ENCODE measurements at regions not wholly inside any gene's neighbourhood (a gene's known extent, or its start where the extent isn't known, plus 50 kb on each side); places are given as distances from the start of the nearest gene placed in this dataset.

GRCh38 chr2:38163579-38163978, 87.6 kb upstream of the CYP1B1 start:
- Mint-ChIP-seq H3K9me3 (no peaks in the 10 kb centered on the region), H3K27ac (no peak overlapping the region), H3K36me3 (no peaks in the 10 kb centered on the region)
- DNase-seq (ENCODE audit: low spot score in 2 of 2), result no peak
- no peak for ATAC-seq

GRCh38 chr2:38163006-38163405, 87.1 kb upstream of the CYP1B1 start:
- no peak for DNase-seq (ENCODE audit: low spot score in 2 of 2)
- no peak overlapping the region for H3K27ac Mint-ChIP-seq
- H3K36me3 Mint-ChIP-seq, result no peaks in the 10 kb centered on the region
- no peaks in the 10 kb centered on the region for H3K9me3 Mint-ChIP-seq
- ATAC-seq, result no peak

DNA sequence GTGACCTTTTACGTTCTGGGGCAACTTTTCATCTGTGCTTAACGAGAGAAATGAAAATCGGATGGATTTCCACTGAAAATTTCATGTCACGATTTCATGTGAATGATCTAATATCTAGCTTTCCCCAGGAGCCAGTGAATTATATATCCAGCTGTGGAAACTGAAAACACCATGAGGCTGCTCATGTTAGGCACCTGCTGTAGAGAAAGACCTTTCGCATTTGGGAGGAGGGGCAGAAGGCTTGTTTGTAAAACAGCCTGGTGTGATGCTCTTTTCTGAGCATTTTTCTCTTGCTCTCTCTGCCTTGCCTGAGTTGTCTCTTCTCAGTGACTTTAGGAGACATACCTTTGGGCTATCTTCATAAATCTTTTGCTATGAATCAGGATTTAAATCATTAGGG, 84.6 kb upstream of the CYP1B1 start:
- DNase-seq (ENCODE audit: low spot score in 2 of 2) (no peak), ATAC-seq (no peak)
- no peak overlapping the region for H3K27ac Mint-ChIP-seq
- H3K9me3 Mint-ChIP-seq, result no peaks in the 10 kb centered on the region
- no peaks in the 10 kb centered on the region for H3K36me3 Mint-ChIP-seq

GRCh38 chr2:38159597-38159996, 83.6 kb upstream of the CYP1B1 start:
- no peak overlapping the region for H3K27ac Mint-ChIP-seq
- no peak for ATAC-seq

DNA sequence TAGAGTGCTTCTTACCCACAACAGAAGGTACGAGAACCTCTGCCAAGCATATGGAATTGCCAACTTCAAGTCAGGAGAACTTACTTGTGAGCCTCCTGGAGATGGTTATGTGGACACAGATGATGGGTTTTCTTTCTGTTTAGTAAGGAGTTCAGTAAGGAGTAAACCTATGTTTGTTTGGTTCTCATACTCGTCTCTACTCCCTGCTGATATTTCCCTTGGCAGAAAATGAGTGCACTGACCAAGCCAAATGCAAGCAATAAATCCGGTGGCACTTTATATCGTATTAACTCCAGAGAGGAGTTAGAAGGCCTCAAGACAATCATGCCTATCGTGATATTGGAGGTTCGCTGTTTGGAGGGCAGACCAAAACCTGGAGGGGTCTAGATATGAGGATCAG, 83.2 kb upstream of the CYP1B1 start:
- DNase-seq (ENCODE audit: low spot score in 2 of 2), result no peak
- Mint-ChIP-seq H3K36me3 (no peaks in the 10 kb centered on the region), H3K9me3 (no peaks in the 10 kb centered on the region), H3K27ac (no peak overlapping the region)
- ATAC-seq, result no peak

More at GRCh38 chr2:38159597-38159996, 83.6 kb upstream of the CYP1B1 start:
- Mint-ChIP-seq H3K9me3 (no peaks in the 10 kb centered on the region), H3K36me3 (no peaks in the 10 kb centered on the region)
- no peak for DNase-seq (ENCODE audit: low spot score in 2 of 2)

DNA sequence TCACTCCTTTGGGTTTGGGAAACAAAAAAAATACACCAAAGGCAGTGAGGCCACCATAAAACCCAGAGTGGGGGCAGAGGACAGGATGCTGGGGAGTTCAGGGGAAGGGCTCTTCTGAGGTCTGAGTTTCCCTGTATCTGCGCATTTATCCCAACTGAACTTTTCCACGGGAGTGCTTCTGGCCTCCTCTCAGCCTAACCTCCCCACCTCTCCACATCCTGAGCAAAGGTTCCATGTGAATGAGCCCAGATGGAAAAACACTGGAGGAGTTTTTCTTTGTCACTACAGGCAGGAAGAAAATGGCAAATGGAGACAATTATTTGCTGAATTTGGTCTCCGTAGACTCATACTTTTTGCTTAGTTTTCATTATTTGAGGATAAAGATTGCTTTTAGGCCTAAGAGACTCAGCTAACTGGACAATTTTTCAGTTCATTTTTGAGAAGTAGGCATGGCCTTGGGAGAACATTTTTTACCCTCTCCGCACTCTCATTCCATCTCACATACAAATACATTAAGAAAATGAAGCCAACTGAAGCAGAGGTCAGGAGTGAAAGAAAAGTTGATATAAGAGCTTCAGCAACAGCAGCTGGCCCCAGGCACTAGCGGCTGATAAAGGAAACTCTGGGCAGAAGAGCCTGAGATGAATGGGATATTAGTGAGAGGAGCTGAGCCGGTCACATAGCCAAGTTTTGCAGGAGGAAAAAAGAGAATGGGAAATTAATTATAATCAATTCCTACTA, 82.6 kb upstream of the CYP1B1 start:
- DNase-seq (ENCODE audit: low spot score in 2 of 2) (no peak), ATAC-seq (no peak)
- Mint-ChIP-seq H3K9me3 (peaks cover 0 to 4% of the 10 kb centered on the region in 2 donors), H3K36me3 (no peaks in the 10 kb centered on the region), H3K27ac (no peak overlapping the region)

GRCh38 chr2:38156436-38156835, 80.5 kb upstream of the CYP1B1 start:
- H3K9me3 Mint-ChIP-seq, result peaks cover 0 to 8% of the 10 kb centered on the region in 2 donors

DNA sequence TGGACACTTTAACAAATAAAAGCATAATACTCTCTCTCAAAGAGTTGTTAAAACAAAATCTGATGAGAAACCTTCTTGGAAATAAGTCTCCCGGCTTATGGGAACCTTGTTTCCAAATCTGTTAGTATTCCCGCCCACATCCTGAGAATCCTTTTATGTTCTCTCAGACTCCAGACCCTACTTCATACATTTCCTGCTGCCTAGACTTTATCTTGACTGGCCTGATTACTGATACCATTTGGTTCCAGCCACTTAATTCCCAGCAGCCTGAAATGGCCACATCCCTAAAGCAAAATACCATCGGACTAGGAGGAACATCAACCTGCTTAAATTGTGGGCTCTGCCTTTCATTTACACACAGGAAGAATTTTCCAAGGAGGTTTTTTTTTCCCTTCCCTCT, 79.1 kb upstream of the CYP1B1 start:
- Mint-ChIP-seq H3K9me3 (peaks cover 0 to 8% of the 10 kb centered on the region in 2 donors), H3K36me3 (no peaks in the 10 kb centered on the region), H3K27ac (no peak overlapping the region)
- no peak for ATAC-seq
- DNase-seq (ENCODE audit: low spot score in 2 of 2), result no peak

More at GRCh38 chr2:38156436-38156835, 80.5 kb upstream of the CYP1B1 start:
- Mint-ChIP-seq H3K36me3 (no peaks in the 10 kb centered on the region), H3K27ac (no peak overlapping the region)
- ATAC-seq (no peak), DNase-seq (ENCODE audit: low spot score in 2 of 2) (no peak)

- H3K36me3 Mint-ChIP-seq, result no peaks in the 10 kb centered on the region
- DNase-seq (ENCODE audit: low spot score in 2 of 2) (no peak), ATAC-seq (no peak)
- no peak overlapping the region for H3K27ac Mint-ChIP-seq
- peaks cover 0 to 8% of the 10 kb centered on the region in 2 donors for H3K9me3 Mint-ChIP-seq
Observed at GRCh38 chr2:38154395-38154794, 78.4 kb upstream of the CYP1B1 start.

GRCh38 chr2:38153476-38154135, 77.7 kb upstream of the CYP1B1 start:
- no peak for ATAC-seq
- Mint-ChIP-seq H3K27ac (no peak overlapping the region), H3K9me3 (peaks cover 0 to 8% of the 10 kb centered on the region in 2 donors)

GRCh38 chr2:38152913-38153312, 77.0 kb upstream of the CYP1B1 start:
- Mint-ChIP-seq H3K36me3 (peaks cover 0 to 2% of the 10 kb centered on the region in 2 donors), H3K9me3 (peaks cover 0 to 8% of the 10 kb centered on the region in 2 donors), H3K27ac (no peak overlapping the region)
- ATAC-seq, result no peak
- no peak for DNase-seq (ENCODE audit: low spot score in 2 of 2)

More at GRCh38 chr2:38153476-38154135, 77.7 kb upstream of the CYP1B1 start:
- DNase-seq (ENCODE audit: low spot score in 2 of 2), result no peak
- H3K36me3 Mint-ChIP-seq, result no peaks in the 10 kb centered on the region

DNA sequence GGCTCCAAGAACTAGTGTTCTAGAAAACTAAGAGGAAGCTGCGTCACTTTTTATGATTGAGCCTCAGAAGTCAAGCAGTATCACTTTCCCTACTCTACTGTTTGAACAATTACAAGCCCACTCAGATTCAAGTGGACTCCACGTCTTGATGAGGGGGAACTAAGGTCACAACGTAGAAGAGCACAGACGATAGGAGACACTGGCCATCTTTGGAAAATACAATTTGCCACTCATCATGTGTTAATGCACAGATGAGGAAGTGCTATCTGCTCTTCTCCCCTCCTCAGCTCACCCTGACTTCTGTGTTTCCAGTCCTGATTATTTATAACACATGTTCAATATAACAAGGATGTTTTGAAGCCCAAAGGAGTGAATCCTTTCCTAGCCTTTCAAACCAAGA, 76.1 kb upstream of the CYP1B1 start:
- H3K27ac Mint-ChIP-seq, result no peak overlapping the region
- H3K36me3 Mint-ChIP-seq, result peaks cover 0 to 11% of the 10 kb centered on the region in 2 donors

GRCh38 chr2:38149531-38149930, 73.6 kb upstream of the CYP1B1 start:
- DNase-seq (ENCODE audit: low spot score in 2 of 2) (no peak), ATAC-seq (no peak)
- H3K9me3 Mint-ChIP-seq, result peaks cover 0 to 8% of the 10 kb centered on the region in 2 donors
- H3K36me3 Mint-ChIP-seq, result peaks cover 0 to 13% of the 10 kb centered on the region in 2 donors
- no peak overlapping the region for H3K27ac Mint-ChIP-seq

More for the DNA sequence above, 76.1 kb upstream of the CYP1B1 start:
- peaks cover 0 to 8% of the 10 kb centered on the region in 2 donors for H3K9me3 Mint-ChIP-seq
- DNase-seq (ENCODE audit: low spot score in 2 of 2), result no peak
- no peak for ATAC-seq

DNA sequence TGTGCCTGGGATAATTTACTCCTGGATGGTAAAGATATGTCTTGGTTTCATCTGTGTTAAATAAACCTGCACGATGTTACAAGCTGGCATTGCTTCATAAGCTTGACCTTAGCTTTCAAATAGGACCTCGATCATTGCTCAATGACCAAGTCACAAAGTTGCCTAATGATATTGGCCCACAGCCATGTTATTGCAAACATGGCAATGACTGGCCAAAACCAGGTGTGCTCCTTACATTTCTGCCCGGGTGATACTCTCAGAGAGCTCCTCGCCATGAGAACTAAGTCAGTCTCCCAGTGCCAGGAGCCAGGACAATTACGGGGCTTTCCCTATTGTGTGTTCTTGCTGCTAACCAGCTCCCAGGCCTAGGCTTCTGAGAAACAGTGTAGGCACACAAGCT, 72.5 kb upstream of the CYP1B1 start:
- Mint-ChIP-seq H3K27ac (no peak overlapping the region), H3K36me3 (peaks cover 0 to 13% of the 10 kb centered on the region in 2 donors), H3K9me3 (peaks cover 0 to 3% of the 10 kb centered on the region in 2 donors)
- ATAC-seq (no peak), DNase-seq (ENCODE audit: low spot score in 2 of 2) (no peak)

DNA sequence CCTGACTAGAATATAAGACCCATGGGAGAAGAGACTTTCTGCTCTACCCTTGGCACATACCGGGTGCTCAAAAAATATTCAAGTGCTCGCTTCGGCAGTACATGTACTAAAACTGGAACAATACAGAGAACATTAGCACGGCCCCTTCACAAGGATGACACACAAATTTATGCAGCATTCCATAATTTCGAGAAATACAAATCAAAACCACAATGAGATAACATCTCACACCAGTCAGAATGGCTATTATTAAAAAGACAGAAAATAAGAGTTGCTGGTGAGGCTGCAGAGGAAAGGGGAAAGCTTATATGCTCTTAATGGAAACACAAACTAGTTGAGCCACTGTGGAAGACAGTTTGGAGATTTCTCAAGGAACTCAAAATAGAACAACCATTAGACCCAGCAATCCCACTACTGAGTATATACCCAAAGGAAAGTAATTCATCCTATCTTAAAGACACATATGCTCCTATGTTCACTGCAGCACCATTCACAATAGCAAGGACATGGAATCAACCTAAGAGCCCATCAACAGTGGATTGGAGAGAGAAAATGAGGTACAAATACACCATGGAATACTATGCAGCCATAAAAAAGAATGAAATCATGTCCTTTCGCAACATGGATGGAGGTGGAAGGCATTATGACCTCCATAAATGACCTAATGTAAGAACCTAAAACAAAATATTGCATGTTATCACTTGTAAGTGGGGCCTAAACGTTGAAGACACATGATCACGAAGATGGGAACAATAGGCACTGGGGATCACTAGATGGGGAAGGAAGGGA, 71.6 kb upstream of the CYP1B1 start:
- ATAC-seq (peak in 1 of 2 donors; percentile 14), DNase-seq (ENCODE audit: low spot score in 2 of 2) (no peak)
- Mint-ChIP-seq H3K9me3 (no peaks in the 10 kb centered on the region), H3K27ac (peak overlapping the region in 1 of 2 donors; percentile 5), H3K36me3 (peaks cover 0 to 13% of the 10 kb centered on the region in 2 donors)

GRCh38 chr2:38146907-38147307, 71.0 kb upstream of the CYP1B1 start:
- ATAC-seq, result peak; percentile 69 to 81
- H3K27ac Mint-ChIP-seq, result peak overlapping the region in 1 of 2 donors; percentile 5
- no peaks in the 10 kb centered on the region for H3K9me3 Mint-ChIP-seq
- H3K36me3 Mint-ChIP-seq, result peaks cover 0 to 13% of the 10 kb centered on the region in 2 donors
- no peak for DNase-seq (ENCODE audit: low spot score in 2 of 2)
